H1 (cell line): ENCODE measurements at regions not wholly inside any gene's neighbourhood (a gene's known extent, or its start where the extent isn't known, plus 50 kb on each side); places are given as distances from the start of the nearest gene placed in this dataset.

ENCODE experiments used
- CTCF ChIA-PET: fragments of 300-600 bp; sonication (Branson Sonifier 250); formaldehyde crosslinking; loops from one replicate; lab custom pipeline; 2021; ENCODE audit not compliant: partially characterized antibody; lab: Charles Lee
- POLR2A ChIA-PET: fragments of 300-600 bp; sonication (Branson Sonifier 250); formaldehyde crosslinking; loops from one replicate; lab custom pipeline; 2021; ENCODE audit warnings: inconsistent platforms; ENCODE audit not compliant: partially characterized antibody; lab: Charles Lee
- DNase-seq, 2 experiments: peaks; one replicate each; pipeline versions ENCODE4 v3.0.0 to v3.0.0-alpha.2; 2010 to 2022; ENCODE audit warnings: low spot score in 2 of 2, low read depth in 1 of 2, mixed read lengths in 1 of 2
- FAIRE-seq: peaks from 2 replicates; lab custom pipeline; 2011; peaks lifted over from hg19 to GRCh38; lab: Jason Lieb, UNC
- H2AFZ ChIP-seq: 2 replicates; pipeline ENCODE4 v1.8.1; 2012; ENCODE audit warnings: low read length, inconsistent platforms
- H2AK5ac ChIP-seq: 2 replicates; pipeline ENCODE4 v1.6.1; 2013; ENCODE audit warnings: low read depth, low read length
- H2BK120ac ChIP-seq: replicated peaks from 2 replicates; pipeline ENCODE3; 2013; ENCODE audit warnings: low read depth, low read length, inconsistent platforms
- H2BK12ac ChIP-seq: 2 replicates; pipeline ENCODE4 v1.6.1; 2013; ENCODE audit warnings: low read depth, low read length
- H2BK15ac ChIP-seq: 2 replicates; pipeline ENCODE4 v1.6.1; 2013; ENCODE audit warnings: low read length
- H2BK20ac ChIP-seq: 2 replicates; pipeline ENCODE4 v1.6.1; 2013; ENCODE audit warnings: low read length
- H2BK5ac ChIP-seq: 2 replicates; pipeline ENCODE4 v1.6.1; 2013; ENCODE audit warnings: low read depth, low read length
- H3K14ac ChIP-seq: 2 replicates; pipeline ENCODE4 v1.6.1; 2013; ENCODE audit warnings: inconsistent platforms; ENCODE audit not compliant: insufficient read length
- H3K18ac ChIP-seq: 2 replicates; pipeline ENCODE4 v1.6.1; 2013; ENCODE audit warnings: low read length; ENCODE audit errors: extremely low read depth
- H3K23ac ChIP-seq: 2 replicates; pipeline ENCODE4 v1.6.1; 2013; ENCODE audit warnings: inconsistent platforms; ENCODE audit not compliant: insufficient read length
- H3K23me2 ChIP-seq: 2 replicates; pipeline ENCODE4 v1.6.1; 2013; ENCODE audit warnings: low read depth, low read length
- H3K27ac ChIP-seq: 2 replicates; pipeline ENCODE4 v1.6.1; 2011; ENCODE audit warnings: low read depth, low read length, inconsistent platforms
- H3K27me3 ChIP-seq, 4 experiments: replicated peaks in 1 of 4; 1 replicate in 1 of 4; 2 replicates in 3 of 4; pipeline versions ENCODE4 v1.6.1 to v1.8.1; 2011 to 2013; ENCODE audit warnings: low read length in 3 of 4, mild to moderate bottlenecking in 3 of 4, inconsistent platforms in 2 of 4, mixed read lengths in 2 of 4, moderate library complexity in 1 of 4; ENCODE audit not compliant: control insufficient read depth in 3 of 4, insufficient read depth in 3 of 4; ENCODE audit errors: extremely low read depth in 1 of 4
- H3K36me3 ChIP-seq, 4 experiments: 2 replicates each; pipeline versions ENCODE4 v1.6.1 to v1.8.1; 2011 to 2013; ENCODE audit warnings: mild to moderate bottlenecking in 4 of 4, low read length in 3 of 4, moderate library complexity in 2 of 4, control low read depth in 1 of 4, inconsistent platforms in 1 of 4; ENCODE audit not compliant: insufficient read depth in 4 of 4, control insufficient read depth in 2 of 4
- H3K4ac ChIP-seq: replicated peaks from 2 replicates; pipeline ENCODE3; 2013; ENCODE audit warnings: low read length, low read depth, mixed read lengths, inconsistent platforms; ENCODE audit not compliant: insufficient read length
- H3K4me1 ChIP-seq, 4 experiments: replicated peaks in 1 of 4; 1 replicate in 1 of 4; 2 replicates in 3 of 4; pipeline versions ENCODE4 v1.6.1 to v1.8.1; 2011 to 2013; ENCODE audit warnings: low read length in 3 of 4, inconsistent platforms in 2 of 4, mixed read lengths in 1 of 4; ENCODE audit not compliant: insufficient read depth in 4 of 4, control insufficient read depth in 3 of 4
- H3K4me2 ChIP-seq, 2 experiments: 2 replicates each; pipeline versions ENCODE4 v1.6.1 to v1.8.1; 2011 to 2013; ENCODE audit warnings: low read depth in 2 of 2, low read length in 2 of 2, control low read depth in 1 of 2, inconsistent platforms in 1 of 2, mild to moderate bottlenecking in 1 of 2; ENCODE audit not compliant: insufficient read depth in 1 of 2
- H3K4me3 ChIP-seq, 4 experiments: fragments of 200-600, 300-600 bp in 1 of 4; sonication (generic), shearing (Covaris generic), sonication (Bioruptor Twin) in 1 of 4; 2 replicates each; pipeline versions ENCODE4 v1.5.1 to v1.8.1; 2011 to 2016; ENCODE audit warnings: low read length in 4 of 4, low read depth in 3 of 4, control low read depth in 2 of 4, inconsistent platforms in 2 of 4, mild to moderate bottlenecking in 2 of 4, mixed read lengths in 1 of 4, moderate library complexity in 1 of 4; ENCODE audit not compliant: insufficient read depth in 2 of 4; ENCODE audit errors: extremely low read depth in 1 of 4
- H3K56ac ChIP-seq: replicated peaks from 2 replicates; pipeline ENCODE3; 2013; ENCODE audit warnings: low read depth, mild to moderate bottlenecking, mixed read lengths, low read length, inconsistent platforms; ENCODE audit not compliant: insufficient read length
- H3K79me1 ChIP-seq: 2 replicates; pipeline ENCODE4 v1.6.1; 2013; ENCODE audit warnings: low read depth, low read length, control low read depth
- H3K79me2 ChIP-seq, 2 experiments: 2 replicates each; pipeline versions ENCODE4 v1.6.1 to v1.8.1; 2012 to 2013; ENCODE audit warnings: low read length in 2 of 2, mild to moderate bottlenecking in 2 of 2, inconsistent platforms in 1 of 2; ENCODE audit not compliant: insufficient read depth in 2 of 2, control insufficient read depth in 1 of 2
- H3K9ac ChIP-seq, 4 experiments: replicated peaks in 1 of 4; 1 replicate in 1 of 4; 2 replicates in 3 of 4; pipeline versions ENCODE4 v1.6.1 to v1.8.1; 2011 to 2013; ENCODE audit warnings: low read depth in 3 of 4, low read length in 3 of 4, control low read depth in 2 of 4, mild to moderate bottlenecking in 2 of 4, moderate library complexity in 2 of 4, inconsistent platforms in 1 of 4; ENCODE audit errors: extremely low read depth in 1 of 4
- H3K9me3 ChIP-seq, 2 experiments: 2 replicates each; pipeline versions ENCODE4 v1.6.1 to v1.8.1; 2012 to 2013; ENCODE audit warnings: mild to moderate bottlenecking in 2 of 2, moderate library complexity in 2 of 2, control low read depth in 1 of 2, inconsistent platforms in 1 of 2, low read depth in 1 of 2, low read length in 1 of 2, mixed read lengths in 1 of 2; ENCODE audit not compliant: insufficient read depth in 2 of 2
- H4K20me1 ChIP-seq, 2 experiments: replicated peaks in 1 of 2; 2 replicates each; pipeline versions ENCODE3 to v1.8.1; 2011 to 2013; ENCODE audit warnings: inconsistent platforms in 2 of 2, low read length in 2 of 2, mild to moderate bottlenecking in 1 of 2; ENCODE audit not compliant: insufficient read depth in 2 of 2, control insufficient read depth in 1 of 2
- H4K5ac ChIP-seq: 2 replicates; pipeline ENCODE4 v1.6.1; 2013; ENCODE audit warnings: low read length, low read depth, mixed read lengths, inconsistent platforms; ENCODE audit not compliant: insufficient read length
- H4K8ac ChIP-seq: 2 replicates; pipeline ENCODE4 v1.8.0; 2013; ENCODE audit warnings: mild to moderate bottlenecking, moderate library complexity, low read length, inconsistent platforms; ENCODE audit not compliant: insufficient read depth; ENCODE audit errors: extremely low read depth
- H4K91ac ChIP-seq: replicated peaks from 2 replicates; pipeline ENCODE3; 2013; ENCODE audit warnings: low read length, mixed read lengths, inconsistent platforms; ENCODE audit not compliant: insufficient read length
- BACH1 ChIP-seq: IDR thresholded peaks from 2 replicates; pipeline ENCODE4 v1.6.1; 2012; ENCODE audit warnings: low read length, improper control_type of control experiment
- HDAC2 ChIP-seq, 2 experiments: fragments of 300-600 bp in 1 of 2; sonication (generic) in 1 of 2; IDR thresholded peaks; 2 replicates each; pipeline ENCODE4 v1.6.1; 2011 to 2012; ENCODE audit warnings: low read depth in 2 of 2, low read length in 2 of 2, mild to moderate bottlenecking in 2 of 2, moderate library complexity in 2 of 2, borderline replicate concordance in 1 of 2, inconsistent platforms in 1 of 2
- HDAC6 ChIP-seq: IDR thresholded peaks from one replicate; pipeline ENCODE4 v1.7.1; 2012; ENCODE audit warnings: low read depth, mild to moderate bottlenecking, inconsistent platforms, low read length, moderate library complexity
- KDM1A ChIP-seq: fragments of 200-600, 300-600 bp; sonication (generic); IDR thresholded peaks from 2 replicates; pipeline ENCODE4 v1.7.1; 2016; ENCODE audit warnings: mild to moderate bottlenecking, low read length, borderline replicate concordance
- PHF8 ChIP-seq: fragments of 200-600 bp; sonication (generic); conservative IDR thresholded peaks from 2 replicates; pipeline ENCODE4 v1.7.1; 2012; ENCODE audit warnings: low read depth, mild to moderate bottlenecking, inconsistent platforms, low read length, moderate library complexity
- RXRA ChIP-seq: IDR thresholded peaks from 2 replicates; pipeline ENCODE4 v1.6.1; 2011; ENCODE audit warnings: low read depth, mild to moderate bottlenecking, low read length, moderate library complexity; ENCODE audit not compliant: insufficient read depth
- SIRT6 ChIP-seq: IDR thresholded peaks from one replicate; pipeline ENCODE4 v1.7.1; 2012; ENCODE audit warnings: low read length, inconsistent platforms
- SRF ChIP-seq: IDR thresholded peaks from 2 replicates; pipeline ENCODE4 v1.6.1; 2011; ENCODE audit warnings: mild to moderate bottlenecking, low read depth, low read length, moderate library complexity
- TAF1 ChIP-seq: IDR thresholded peaks from 2 replicates; pipeline ENCODE4 v1.6.1; 2011; ENCODE audit warnings: mild to moderate bottlenecking, low read depth, low read length
- TEAD4 ChIP-seq: IDR thresholded peaks from 2 replicates; pipeline ENCODE4 v1.6.1; 2012; ENCODE audit warnings: low read depth, low read length, inconsistent platforms, mixed read lengths

DNA sequence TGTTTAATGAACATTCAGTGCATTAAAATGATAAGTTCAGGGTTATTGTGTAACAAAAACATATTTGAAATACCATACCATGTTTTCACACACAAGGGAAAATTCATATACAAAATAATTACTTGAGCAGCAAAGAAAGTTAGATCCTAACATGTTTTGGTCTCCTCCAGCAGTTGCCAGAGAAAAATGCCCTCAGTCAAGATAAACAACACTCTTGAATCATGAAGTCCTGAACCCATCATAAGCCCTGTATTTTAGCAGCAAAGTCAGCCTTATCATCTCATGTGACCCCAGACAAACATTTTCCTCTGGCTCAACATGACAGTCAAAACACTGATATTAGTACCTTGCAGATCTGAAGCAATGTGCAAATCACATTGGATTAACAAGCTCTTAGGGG lies 1541.1 kb upstream of the WWC1 start:
- Histone ChIP-seq H3K27me3 (no peaks in the 10 kb centered on the region), H4K5ac (no peak overlapping the region), H2BK5ac (no peak overlapping the region), H2BK15ac (no peak overlapping the region), H2BK120ac (no peak overlapping the region), H3K56ac (no peak overlapping the region), H3K79me1 (no peaks in the 10 kb centered on the region), H3K27ac (no peak overlapping the region), H3K4me2 (no peak overlapping the region), H3K14ac (no peak overlapping the region), H3K4me1 (no peaks in the 10 kb centered on the region), H4K20me1 (no peaks in the 10 kb centered on the region), H3K4ac (no peak overlapping the region), H3K23ac (no peak overlapping the region), H3K18ac (no peak overlapping the region), H2BK12ac (no peak overlapping the region), H3K9me3 (no peaks in the 10 kb centered on the region), H3K4me3 (no peak overlapping the region), H4K91ac (no peak overlapping the region), H3K9ac (no peak overlapping the region), H3K36me3 (no peaks in the 10 kb centered on the region), H3K23me2 (no peaks in the 10 kb centered on the region), H4K8ac (no peak overlapping the region), H2AFZ (no peak overlapping the region; the same call in 1 of the 2 replicates), H3K79me2 (no peaks in the 10 kb centered on the region), H2AK5ac (no peak overlapping the region), H2BK20ac (no peak overlapping the region)
- DNase-seq, result no peak
- ChIA-PET CTCF (interaction anchor here (0.6 to 0.7 kb wide), 3 partner anchors 11 to 352 kb away, joined by 3 to 6 read pairs (median 4); no protein-coding TSS in a partner anchor), POLR2A (interaction anchor here (0.6 kb wide), 1 partner anchor 339 kb away, joined by 4 read pairs; no protein-coding TSS in a partner anchor)
- TF ChIP-seq BACH1 (no peak), TAF1 (no peak), HDAC6 (no peak), KDM1A (no peak), SRF (no peak), TEAD4 (no peak), RXRA (no peak), PHF8 (no peak), HDAC2 (IDR thresholded peaks at IDR 0.05; ENCODE audit: borderline replicate concordance in 1 of 2, low read depth in 2 of 2, low read length in 2 of 2) (no peak), SIRT6 (no peak)
- no peak for FAIRE-seq
